HEK293T (cell line): ENCODE measurements at regions not wholly inside any gene's neighbourhood (a gene's known extent, or its start where the extent isn't known, plus 50 kb on each side); places are given as distances from the start of the nearest gene placed in this dataset.

Experiments used
- BHLHE40 ChIP-seq: fragments of 450-650 bp; IDR thresholded peaks from 2 replicates; pipeline ENCODE4 v1.6.1; 2016; ENCODE audit warnings: mild to moderate bottlenecking, moderate library complexity, borderline replicate concordance
- SUZ12 ChIP-seq: fragments of 450-650 bp; IDR thresholded peaks from 2 replicates; pipeline ENCODE4 v1.6.1; 2016; ENCODE audit warnings: mild to moderate bottlenecking
- ZNF384 ChIP-seq: fragments of 450-650 bp; IDR thresholded peaks from 2 replicates; pipeline ENCODE4 v1.6.1; 2016

DNA sequence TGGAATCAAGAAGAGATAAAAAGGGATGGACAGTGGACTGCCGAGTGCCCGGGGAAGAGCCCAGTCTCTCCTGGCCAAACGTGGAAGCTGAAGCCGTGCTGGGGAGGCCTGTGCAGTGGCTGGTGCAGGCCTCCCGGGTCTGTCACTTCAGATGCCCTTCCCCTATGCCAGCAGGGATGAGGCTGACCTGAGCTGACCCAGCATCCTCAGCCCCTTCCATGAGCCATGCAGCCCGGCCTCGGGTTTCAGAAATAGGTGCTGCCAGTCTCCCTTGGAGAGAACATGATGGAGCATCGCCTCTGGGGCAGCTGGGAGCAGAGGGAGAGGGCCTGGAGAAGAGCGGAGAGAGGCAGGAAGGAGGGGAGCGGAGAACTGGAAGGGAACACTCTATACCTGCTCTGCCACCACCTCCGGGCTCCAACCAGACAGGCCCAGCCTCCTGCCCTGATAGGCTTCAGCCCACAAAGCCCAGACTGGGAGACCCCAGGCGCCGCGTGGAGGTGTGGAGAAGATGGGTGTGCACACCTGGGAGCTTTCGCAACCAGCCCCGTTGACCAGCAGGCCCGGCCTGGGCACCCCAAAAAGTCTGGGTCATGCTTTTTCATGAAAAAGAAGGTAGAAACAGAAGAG lies 68.6 kb upstream of the PPP2R2D start:
- TF ChIP-seq SUZ12 (no peak), BHLHE40 (no peak), ZNF384 (no peak)
